ENCODE measurements at regions not wholly inside any gene's neighbourhood (a gene's known extent, or its start where the extent isn't known, plus 50 kb on each side); places are given as distances from the start of the nearest gene placed in this dataset.

GRCh38 chr22:20653795-20654342, 120.0 kb upstream of the SERPIND1 start:
- CTCF ChIA-PET, result no interaction called here
- POLR2A ChIA-PET, result no interaction called here

DNA sequence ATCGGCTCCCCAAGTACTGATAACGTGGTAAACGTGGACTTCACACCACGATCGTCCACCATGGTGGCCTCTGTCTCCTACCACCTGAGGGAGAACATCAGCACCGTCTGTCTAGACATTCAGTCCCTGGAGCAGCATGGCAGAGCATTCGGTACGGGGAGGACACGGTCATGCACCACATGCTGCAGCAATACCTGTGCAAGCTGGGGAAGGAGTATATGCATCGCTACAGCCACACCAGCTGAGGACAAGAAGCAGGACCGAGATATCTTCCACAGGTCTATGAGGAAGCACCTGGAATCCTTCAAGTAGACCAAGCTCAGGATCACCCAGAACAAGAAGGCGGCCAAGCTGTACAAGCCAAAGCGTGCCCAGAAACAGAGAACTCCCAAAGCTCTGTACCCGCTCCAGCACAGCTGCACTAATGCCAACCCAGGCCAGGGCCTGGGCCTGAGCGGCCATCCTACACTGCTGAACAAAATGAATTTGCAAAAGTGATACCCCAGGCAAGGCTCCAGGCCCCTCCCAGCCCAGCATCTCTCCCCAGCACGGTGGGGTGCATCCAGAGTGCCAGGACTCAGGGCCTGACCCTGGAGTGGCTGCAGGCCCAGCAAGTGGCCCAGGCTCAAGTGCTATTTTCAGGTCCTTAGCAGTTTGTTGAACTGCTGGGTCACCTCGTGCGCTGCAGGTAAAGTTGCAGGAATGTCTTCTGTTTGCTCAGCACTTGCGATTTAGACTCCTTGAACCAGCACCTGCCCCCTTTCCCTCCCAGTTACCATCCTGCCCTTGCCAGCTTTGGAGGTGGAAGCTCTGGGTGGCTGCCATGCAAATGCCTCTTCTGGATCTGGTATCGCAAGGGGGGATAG, 119.3 kb upstream of the SERPIND1 start:
- CTCF ChIA-PET, result no interaction called here
- POLR2A ChIA-PET, result no interaction called here

- ChIA-PET CTCF (no interaction called here), POLR2A (no interaction called here)
Observed at GRCh38 chr22:20655623-20656022, 118.3 kb upstream of the SERPIND1 start.

GRCh38 chr22:20656516-20656901, 117.4 kb upstream of the SERPIND1 start:
- ChIA-PET POLR2A (no interaction called here), CTCF (no interaction called here)

DNA sequence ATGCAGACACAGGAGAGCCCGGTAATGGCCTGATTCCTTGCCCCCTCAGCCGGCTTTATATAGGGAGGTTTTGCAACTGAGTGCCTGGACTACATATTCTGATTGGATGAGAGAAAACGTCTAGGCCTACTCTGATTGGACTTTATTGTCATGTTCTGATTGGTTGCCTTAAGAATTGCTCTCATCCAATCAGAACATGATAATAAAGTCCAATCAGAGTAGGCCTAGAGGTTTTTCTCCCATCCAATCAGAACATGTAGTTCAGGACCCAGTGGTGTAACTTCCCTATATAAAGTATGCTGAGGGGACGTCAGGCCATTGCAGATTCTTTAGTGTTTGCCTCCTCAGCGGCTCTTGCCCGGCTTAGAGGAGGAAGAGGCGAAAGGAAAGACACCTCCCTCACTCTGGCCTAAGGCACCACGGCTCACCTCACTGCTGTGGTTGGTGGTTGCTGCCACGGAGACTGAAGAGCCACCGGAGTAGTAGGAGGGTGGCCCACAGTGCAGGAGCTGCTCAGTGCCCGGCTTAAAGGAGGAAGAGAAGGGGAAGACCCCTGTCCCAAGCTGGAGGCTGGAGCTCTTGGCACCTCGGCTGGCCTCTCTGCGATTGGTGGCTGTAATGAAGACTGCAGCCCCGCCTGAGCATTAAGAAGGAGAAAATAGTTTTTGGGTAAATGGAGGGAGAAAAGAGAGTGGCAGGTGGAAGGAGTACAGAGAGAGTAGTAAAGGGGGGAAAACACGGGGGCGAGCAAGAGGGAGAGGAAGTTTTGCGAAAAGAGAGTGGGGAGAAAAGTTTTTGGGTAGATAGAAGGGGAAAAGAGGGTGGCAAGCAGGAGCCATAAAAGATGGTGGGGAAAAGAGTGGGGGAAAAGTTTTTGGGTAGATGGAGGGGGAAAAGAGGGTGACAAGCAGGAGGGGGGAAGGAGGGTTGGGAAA, 116.7 kb upstream of the SERPIND1 start:
- ChIA-PET CTCF (no interaction called here), POLR2A (no interaction called here)

All from activated CD8-positive, alpha-beta memory T cell treated with anti-CD3 and anti-CD28 coated beads for 36 hours (primary cell).